Fibroblast of lung (primary cell): ENCODE measurements at regions not wholly inside any gene's neighbourhood (a gene's known extent, or its start where the extent isn't known, plus 50 kb on each side); places are given as distances from the start of the nearest gene placed in this dataset.
A peak's percentile ranks its signal among the peaks of the same experiment; 100 is the strongest.

Experiments used
- DNase-seq, 2 donors: peaks; one replicate each; pipeline versions ENCODE4 v3.0.0 to v3.0.0-alpha.2; 2010; ENCODE audit warnings: low read depth in 2 of 2
- H2AFZ ChIP-seq: 2 replicates; pipeline ENCODE4 v1.5.1; 2012; ENCODE audit warnings: low read length, control low read depth, inconsistent platforms
- H3K27ac ChIP-seq: 2 replicates; pipeline ENCODE4 v1.5.1; 2011; ENCODE audit warnings: low read length, control low read depth; ENCODE audit not compliant: insufficient read depth
- H3K27me3 ChIP-seq: 2 replicates; pipeline ENCODE4 v1.5.1; 2011; ENCODE audit warnings: mild to moderate bottlenecking, low read length; ENCODE audit not compliant: control insufficient read depth, insufficient read depth
- H3K36me3 ChIP-seq: 2 replicates; pipeline ENCODE4 v1.5.1; 2011; ENCODE audit warnings: low read length; ENCODE audit not compliant: control insufficient read depth, insufficient read depth
- H3K4me1 ChIP-seq: 2 replicates; pipeline ENCODE4 v1.5.1; 2011; ENCODE audit warnings: low read length; ENCODE audit not compliant: control insufficient read depth, insufficient read depth; ENCODE audit errors: extremely low read depth
- H3K4me2 ChIP-seq: 2 replicates; pipeline ENCODE4 v1.5.1; 2011; ENCODE audit warnings: low read length, control low read depth; ENCODE audit not compliant: insufficient read depth; ENCODE audit errors: extremely low read depth
- H3K4me3 ChIP-seq, 4 experiments: fragments of 200-600 bp in 1 of 4; sonication (generic) in 1 of 4; replicated peaks in 1 of 4; 2 replicates each; pipeline ENCODE4 v1.5.1; 2011 to 2016; ENCODE audit warnings: low read length in 4 of 4, low read depth in 3 of 4, mild to moderate bottlenecking in 3 of 4, control low read depth in 2 of 4, inconsistent platforms in 1 of 4, mixed read lengths in 1 of 4; ENCODE audit not compliant: insufficient read depth in 1 of 4; ENCODE audit errors: control extremely low read depth in 1 of 4
- H3K79me2 ChIP-seq: 2 replicates; pipeline ENCODE4 v1.5.1; 2012; ENCODE audit warnings: mild to moderate bottlenecking, low read length, inconsistent platforms; ENCODE audit not compliant: control insufficient read depth, insufficient read depth
- H3K9ac ChIP-seq: 2 replicates; pipeline ENCODE4 v1.5.1; 2011; ENCODE audit warnings: mild to moderate bottlenecking, low read length, control low read depth; ENCODE audit not compliant: insufficient read depth
- H3K9me3 ChIP-seq: 2 replicates; pipeline ENCODE4 v1.5.1; 2012; ENCODE audit warnings: low read depth, low read length; ENCODE audit not compliant: control insufficient read depth, insufficient read depth
- H4K20me1 ChIP-seq: 2 replicates; pipeline ENCODE4 v1.5.1; 2011; ENCODE audit warnings: low read length; ENCODE audit not compliant: control insufficient read depth, insufficient read depth; ENCODE audit errors: extremely low read depth
- EZH2 ChIP-seq: IDR thresholded peaks from 2 replicates; pipeline ENCODE4 v1.5.1; 2012; ENCODE audit warnings: low read length, control low read depth, mild to moderate bottlenecking; ENCODE audit errors: missing control alignments
- TF ChIP-seq, protein P1 (sequence below), 2 donors: IDR thresholded peaks in 1 of 2; conservative IDR thresholded peaks in 1 of 2; 1 replicate in 1 of 2; 2 replicates in 1 of 2; pipeline ENCODE4 v1.5.1; 2011 to 2012; ENCODE audit warnings: low read length in 2 of 2, control low read depth in 1 of 2, inconsistent platforms in 1 of 2, low read depth in 1 of 2, mild to moderate bottlenecking in 1 of 2

DNA sequence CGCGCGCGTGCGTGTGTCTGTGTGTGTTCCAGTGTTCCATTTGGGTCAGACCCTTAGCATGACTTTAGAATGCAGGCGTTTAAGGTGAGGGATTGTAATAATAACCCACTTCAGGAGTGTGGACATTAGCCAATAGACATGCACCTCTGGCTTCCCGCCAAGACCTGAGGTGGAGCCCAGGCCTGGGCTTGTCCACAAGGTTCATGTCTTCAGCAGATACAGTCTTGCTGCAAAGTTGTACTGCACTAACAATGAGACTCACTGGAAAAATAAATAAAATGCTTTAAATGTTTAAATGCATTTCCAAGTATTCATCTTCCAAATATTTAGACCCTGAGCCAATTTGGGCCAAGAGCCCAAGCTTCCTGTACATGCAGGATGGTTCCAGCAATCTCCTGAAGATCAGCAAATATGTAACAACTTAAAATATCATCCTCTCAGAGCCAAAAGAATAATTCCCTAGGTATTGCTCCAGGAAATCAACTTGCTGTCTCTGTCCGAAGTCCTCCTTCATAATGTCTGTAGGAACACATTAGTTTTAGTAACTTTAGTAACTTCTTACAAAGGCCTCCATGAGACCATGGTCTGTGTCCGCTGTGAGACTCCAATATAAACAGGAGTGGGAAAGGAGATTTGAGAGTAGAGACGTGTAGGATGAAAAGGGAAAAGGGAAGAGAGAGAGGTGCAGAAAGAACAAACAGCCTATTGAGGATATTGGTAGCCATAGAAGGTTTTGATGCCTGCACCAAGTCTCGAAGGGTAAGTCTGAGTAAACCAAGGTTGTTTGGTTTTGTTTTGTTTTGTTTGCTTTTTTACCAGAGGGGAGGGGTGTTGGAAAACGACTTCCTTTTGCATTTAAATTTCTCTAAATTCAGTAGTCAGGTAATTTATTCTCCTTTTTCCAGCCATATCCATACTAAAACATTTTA lies 98.5 kb upstream of the KLF3 start:
- TF ChIP-seq, protein P1, sequence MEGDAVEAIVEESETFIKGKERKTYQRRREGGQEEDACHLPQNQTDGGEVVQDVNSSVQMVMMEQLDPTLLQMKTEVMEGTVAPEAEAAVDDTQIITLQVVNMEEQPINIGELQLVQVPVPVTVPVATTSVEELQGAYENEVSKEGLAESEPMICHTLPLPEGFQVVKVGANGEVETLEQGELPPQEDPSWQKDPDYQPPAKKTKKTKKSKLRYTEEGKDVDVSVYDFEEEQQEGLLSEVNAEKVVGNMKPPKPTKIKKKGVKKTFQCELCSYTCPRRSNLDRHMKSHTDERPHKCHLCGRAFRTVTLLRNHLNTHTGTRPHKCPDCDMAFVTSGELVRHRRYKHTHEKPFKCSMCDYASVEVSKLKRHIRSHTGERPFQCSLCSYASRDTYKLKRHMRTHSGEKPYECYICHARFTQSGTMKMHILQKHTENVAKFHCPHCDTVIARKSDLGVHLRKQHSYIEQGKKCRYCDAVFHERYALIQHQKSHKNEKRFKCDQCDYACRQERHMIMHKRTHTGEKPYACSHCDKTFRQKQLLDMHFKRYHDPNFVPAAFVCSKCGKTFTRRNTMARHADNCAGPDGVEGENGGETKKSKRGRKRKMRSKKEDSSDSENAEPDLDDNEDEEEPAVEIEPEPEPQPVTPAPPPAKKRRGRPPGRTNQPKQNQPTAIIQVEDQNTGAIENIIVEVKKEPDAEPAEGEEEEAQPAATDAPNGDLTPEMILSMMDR (conservative IDR thresholded peaks at IDR 0.05 in 1 of 2, IDR thresholded peaks at IDR 0.05 in 1 of 2; ENCODE audit: low read depth in 1 of 2, low read length in 2 of 2): no peak
- no peak for TF ChIP-seq EZH2
- Histone ChIP-seq H3K79me2 (no peaks in the 10 kb centered on the region), H3K4me2 (no peak overlapping the region), H3K36me3 (no peaks in the 10 kb centered on the region), H3K27ac (no peak overlapping the region), H4K20me1 (no peaks in the 10 kb centered on the region), H3K9me3 (no peaks in the 10 kb centered on the region), H3K27me3 (no peaks in the 10 kb centered on the region), H3K4me3 (no peak overlapping the region), H2AFZ (no peak overlapping the region), H3K4me1 (no peaks in the 10 kb centered on the region), H3K9ac (no peak overlapping the region)
- DNase-seq: peak; percentile 69 to 84

DNA sequence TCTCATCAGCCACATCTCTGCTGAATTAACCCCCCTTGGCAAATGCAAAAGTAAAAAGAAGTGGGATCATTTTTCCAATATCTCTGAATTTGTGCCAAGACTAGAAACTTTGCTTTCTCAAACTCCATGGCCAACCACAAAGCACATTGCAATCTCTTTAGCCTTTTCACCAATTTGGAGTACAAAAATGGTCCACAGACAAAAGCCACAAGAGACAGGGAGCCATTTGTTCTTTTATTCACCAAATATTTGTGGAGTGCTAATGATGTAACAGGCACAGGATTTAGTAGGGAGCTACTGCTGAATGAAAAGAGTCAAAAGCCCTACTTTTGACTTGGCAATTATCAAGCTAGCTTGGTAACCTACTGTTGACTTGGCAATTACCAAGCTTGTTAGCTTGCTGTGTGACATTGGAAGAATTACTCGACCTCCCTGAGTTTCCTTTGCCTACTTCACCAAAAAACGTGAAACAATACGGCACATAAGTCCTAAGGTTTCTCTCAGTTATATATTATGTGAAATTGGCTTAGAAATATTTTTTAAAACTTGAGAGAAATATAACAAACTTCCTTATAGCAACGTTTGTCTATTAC lies 97.1 kb upstream of the KLF3 start:
- Histone ChIP-seq H2AFZ (no peak overlapping the region), H3K9ac (no peak overlapping the region), H3K4me1 (no peaks in the 10 kb centered on the region), H3K9me3 (no peaks in the 10 kb centered on the region), H3K36me3 (no peaks in the 10 kb centered on the region), H3K79me2 (no peaks in the 10 kb centered on the region), H3K4me2 (no peak overlapping the region), H3K27ac (no peak overlapping the region), H4K20me1 (no peaks in the 10 kb centered on the region), H3K4me3 (no peak overlapping the region), H3K27me3 (no peaks in the 10 kb centered on the region)
- DNase-seq: peak in 1 of 2 donors; percentile 57
- TF ChIP-seq, protein P1 (conservative IDR thresholded peaks at IDR 0.05 in 1 of 2, IDR thresholded peaks at IDR 0.05 in 1 of 2; ENCODE audit: low read depth in 1 of 2, low read length in 2 of 2): no peak
- TF ChIP-seq EZH2: no peak

DNA sequence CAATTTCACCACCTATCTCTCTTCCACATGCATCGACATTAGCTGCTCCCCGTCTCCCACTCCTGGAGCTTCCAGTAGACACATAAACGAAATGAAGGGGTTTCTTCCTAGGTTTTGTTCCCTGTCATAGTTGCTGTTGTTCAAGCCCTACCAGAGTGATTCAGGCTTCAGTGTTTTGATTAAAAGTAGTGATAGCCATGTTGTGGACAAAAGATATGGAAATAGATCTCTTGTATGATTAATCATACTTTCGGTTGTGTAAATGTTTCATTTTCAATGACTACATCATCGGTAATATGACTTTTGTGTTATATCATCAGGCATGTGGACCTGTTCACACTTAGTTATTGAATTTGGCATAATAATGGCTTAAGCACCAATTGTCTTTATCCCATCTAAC lies 96.5 kb upstream of the KLF3 start:
- TF ChIP-seq EZH2: no peak
- TF ChIP-seq, protein P1 (conservative IDR thresholded peaks at IDR 0.05 in 1 of 2, IDR thresholded peaks at IDR 0.05 in 1 of 2; ENCODE audit: low read depth in 1 of 2, low read length in 2 of 2): no peak
- Histone ChIP-seq H3K4me1 (no peaks in the 10 kb centered on the region), H3K36me3 (no peaks in the 10 kb centered on the region), H3K9ac (no peak overlapping the region), H3K4me2 (no peak overlapping the region), H3K79me2 (no peaks in the 10 kb centered on the region), H3K27ac (no peak overlapping the region), H4K20me1 (no peaks in the 10 kb centered on the region), H2AFZ (no peak overlapping the region), H3K27me3 (no peaks in the 10 kb centered on the region), H3K9me3 (no peaks in the 10 kb centered on the region), H3K4me3 (no peak overlapping the region)
- peak in 1 of 2 donors; percentile 33 for DNase-seq
